ENCODE measurements at regions not wholly inside any gene's neighbourhood (a gene's known extent, or its start where the extent isn't known, plus 50 kb on each side); places are given as distances from the start of the nearest gene placed in this dataset.

GRCh38 chr5:86030753-86031152 is 587.0 kb upstream of the COX7C start:
- DNase-seq (ENCODE audit: low read depth) = no peak

- no peak for DNase-seq (ENCODE audit: low read depth)
These were observed 579.2 kb upstream of the COX7C start for GRCh38 chr5:86038566-86038965.

- no peak for DNase-seq (ENCODE audit: low read depth)
These were observed 578.4 kb upstream of the COX7C start for GRCh38 chr5:86039351-86039750.

- DNase-seq (ENCODE audit: low read depth) = no peak
These were observed 547.0 kb upstream of the COX7C start for GRCh38 chr5:86070719-86071118.

- no peak for DNase-seq (ENCODE audit: low read depth)
These were observed 543.4 kb upstream of the COX7C start for GRCh38 chr5:86074297-86074696.

GRCh38 chr5:86075139-86075538 is 542.6 kb upstream of the COX7C start:
- no peak for DNase-seq (ENCODE audit: low read depth)

GRCh38 chr5:86095092-86095491 is 522.6 kb upstream of the COX7C start:
- no peak for DNase-seq (ENCODE audit: low read depth)

- no peak for DNase-seq (ENCODE audit: low read depth)
These were observed 515.8 kb upstream of the COX7C start for GRCh38 chr5:86101966-86102365.

GRCh38 chr5:86108825-86109224 is 508.9 kb upstream of the COX7C start:
- no peak for DNase-seq (ENCODE audit: low read depth)

GRCh38 chr5:86112249-86112648 is 505.5 kb upstream of the COX7C start:
- no peak for DNase-seq (ENCODE audit: low read depth)

GRCh38 chr5:86115164-86115563 is 502.6 kb upstream of the COX7C start:
- no peak for DNase-seq (ENCODE audit: low read depth)

- no peak for DNase-seq (ENCODE audit: low read depth)
These were observed 499.2 kb upstream of the COX7C start for GRCh38 chr5:86118542-86118941.

GRCh38 chr5:86124333-86124732 is 493.4 kb upstream of the COX7C start:
- DNase-seq (ENCODE audit: low read depth) = no peak

GRCh38 chr5:86125731-86126601 is 491.8 kb upstream of the COX7C start:
- no peak for DNase-seq (ENCODE audit: low read depth)

GRCh38 chr5:86127696-86128095 is 490.0 kb upstream of the COX7C start:
- DNase-seq (ENCODE audit: low read depth) = no peak

GRCh38 chr5:86129009-86129408 is 488.7 kb upstream of the COX7C start:
- no peak for DNase-seq (ENCODE audit: low read depth)

GRCh38 chr5:86137297-86137696 is 480.4 kb upstream of the COX7C start:
- DNase-seq (ENCODE audit: low read depth) = no peak

GRCh38 chr5:86143837-86144236 is 473.9 kb upstream of the COX7C start:
- DNase-seq (ENCODE audit: low read depth) = no peak

- no peak for DNase-seq (ENCODE audit: low read depth)
These were observed 464.7 kb upstream of the COX7C start for GRCh38 chr5:86152988-86153560.

GRCh38 chr5:86155796-86156195 is 461.9 kb upstream of the COX7C start:
- no peak for DNase-seq (ENCODE audit: low read depth)

- DNase-seq (ENCODE audit: low read depth) = no peak
These were observed 447.5 kb upstream of the COX7C start for GRCh38 chr5:86170194-86170593.

GRCh38 chr5:86175224-86175623 is 442.5 kb upstream of the COX7C start:
- no peak for DNase-seq (ENCODE audit: low read depth)

GRCh38 chr5:86199287-86199686 is 418.5 kb upstream of the COX7C start:
- DNase-seq (ENCODE audit: low read depth) = no peak

- DNase-seq (ENCODE audit: low read depth) = no peak
These were observed 389.6 kb upstream of the COX7C start for GRCh38 chr5:86228147-86228546.

Data from non-pigmented ciliary epithelial cell (primary cell).